ENCODE measurements at regions not wholly inside any gene's neighbourhood (a gene's known extent, or its start where the extent isn't known, plus 50 kb on each side); places are given as distances from the start of the nearest gene placed in this dataset.

DNA sequence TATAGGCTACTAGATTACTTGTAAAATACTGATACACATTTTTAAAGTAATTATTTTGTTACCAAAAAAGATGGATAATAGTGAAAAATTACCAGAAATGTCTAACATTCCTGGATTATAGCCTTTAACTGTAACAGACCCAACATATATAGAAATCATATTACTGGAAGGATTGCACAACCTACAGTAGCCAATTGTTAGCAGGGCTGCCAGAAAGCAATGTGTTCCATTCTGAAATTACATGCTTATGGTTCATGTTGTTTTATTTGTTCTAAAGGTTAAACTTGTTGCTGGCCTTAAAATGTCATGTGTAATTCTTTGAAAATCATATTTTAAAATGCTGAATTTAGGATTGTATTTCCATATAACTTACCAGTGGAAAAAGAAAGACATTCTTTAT is 793.6 kb upstream of the ACVR2A start:
- no peak overlapping the region for H3K27ac ChIP-seq
- H3K9me3 ChIP-seq (ENCODE audit: severe bottlenecking), result no peaks in the 10 kb centered on the region
- TF ChIP-seq, protein P1, sequence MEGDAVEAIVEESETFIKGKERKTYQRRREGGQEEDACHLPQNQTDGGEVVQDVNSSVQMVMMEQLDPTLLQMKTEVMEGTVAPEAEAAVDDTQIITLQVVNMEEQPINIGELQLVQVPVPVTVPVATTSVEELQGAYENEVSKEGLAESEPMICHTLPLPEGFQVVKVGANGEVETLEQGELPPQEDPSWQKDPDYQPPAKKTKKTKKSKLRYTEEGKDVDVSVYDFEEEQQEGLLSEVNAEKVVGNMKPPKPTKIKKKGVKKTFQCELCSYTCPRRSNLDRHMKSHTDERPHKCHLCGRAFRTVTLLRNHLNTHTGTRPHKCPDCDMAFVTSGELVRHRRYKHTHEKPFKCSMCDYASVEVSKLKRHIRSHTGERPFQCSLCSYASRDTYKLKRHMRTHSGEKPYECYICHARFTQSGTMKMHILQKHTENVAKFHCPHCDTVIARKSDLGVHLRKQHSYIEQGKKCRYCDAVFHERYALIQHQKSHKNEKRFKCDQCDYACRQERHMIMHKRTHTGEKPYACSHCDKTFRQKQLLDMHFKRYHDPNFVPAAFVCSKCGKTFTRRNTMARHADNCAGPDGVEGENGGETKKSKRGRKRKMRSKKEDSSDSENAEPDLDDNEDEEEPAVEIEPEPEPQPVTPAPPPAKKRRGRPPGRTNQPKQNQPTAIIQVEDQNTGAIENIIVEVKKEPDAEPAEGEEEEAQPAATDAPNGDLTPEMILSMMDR (IDR thresholded peaks at IDR 0.05; ENCODE audit: low read depth, low read length), result no peak
- no peak for DNase-seq
- no peak overlapping the region for H3K4me3 ChIP-seq (ENCODE audit: low read depth, low read length)
- no peaks in the 10 kb centered on the region for H3K36me3 ChIP-seq
- H3K27me3 ChIP-seq (ENCODE audit: insufficient read depth, low read depth, severe bottlenecking), result no peaks in the 10 kb centered on the region

DNA sequence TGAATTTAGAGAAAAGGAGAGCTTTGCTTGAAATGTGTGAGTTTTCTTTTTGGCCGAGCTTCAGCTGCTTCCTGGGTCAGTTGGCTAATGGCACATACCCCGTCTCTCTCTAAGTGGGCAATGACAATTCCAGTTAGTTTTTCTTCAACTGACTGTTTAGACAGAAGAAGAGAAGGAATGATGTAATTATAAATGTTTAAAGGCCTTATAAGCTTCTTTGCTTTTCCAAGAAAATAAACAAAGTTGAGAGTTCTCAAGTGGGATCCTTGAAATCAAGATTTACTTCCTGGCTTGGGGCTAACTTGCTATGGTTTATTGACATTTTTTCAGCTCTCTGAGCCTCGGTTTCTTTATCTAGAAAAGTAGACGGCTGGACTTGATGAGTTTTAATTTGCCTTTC is 794.9 kb upstream of the ACVR2A start:
- Histone ChIP-seq H3K27ac (no peak overlapping the region), H3K36me3 (no peaks in the 10 kb centered on the region), H3K27me3 (ENCODE audit: insufficient read depth, low read depth, severe bottlenecking) (no peaks in the 10 kb centered on the region), H3K4me3 (ENCODE audit: low read depth, low read length) (no peak overlapping the region), H3K9me3 (ENCODE audit: severe bottlenecking) (no peaks in the 10 kb centered on the region)
- TF ChIP-seq, protein P1 (IDR thresholded peaks at IDR 0.05; ENCODE audit: low read depth, low read length), result no peak
- DNase-seq, result no peak

DNA sequence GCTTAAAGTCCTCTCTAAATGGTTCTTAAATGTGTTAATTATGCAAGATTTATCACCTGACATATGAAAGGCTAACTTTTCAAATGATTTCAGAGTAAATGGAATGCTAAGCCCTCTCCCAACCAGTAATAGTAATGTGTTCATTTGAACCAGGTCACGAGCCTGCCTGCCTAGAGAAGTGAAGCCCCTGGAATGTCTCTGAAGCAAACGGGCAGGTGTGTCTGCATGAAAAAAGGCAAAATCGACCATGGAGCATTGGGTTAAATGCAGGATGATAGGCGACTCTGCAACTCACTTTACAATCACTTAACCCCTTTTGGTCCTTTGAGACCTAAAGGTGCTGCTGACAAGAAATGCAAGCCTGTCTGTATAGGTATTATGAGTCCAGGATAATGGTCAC is 798.4 kb upstream of the ACVR2A start:
- H3K9me3 ChIP-seq (ENCODE audit: severe bottlenecking), result no peaks in the 10 kb centered on the region
- H3K4me3 ChIP-seq (ENCODE audit: low read depth, low read length), result no peak overlapping the region
- DNase-seq, result no peak
- H3K27ac ChIP-seq, result no peak overlapping the region
- TF ChIP-seq, protein P1 (IDR thresholded peaks at IDR 0.05; ENCODE audit: low read depth, low read length), result no peak
- no peaks in the 10 kb centered on the region for H3K27me3 ChIP-seq (ENCODE audit: insufficient read depth, low read depth, severe bottlenecking)
- no peaks in the 10 kb centered on the region for H3K36me3 ChIP-seq

DNA sequence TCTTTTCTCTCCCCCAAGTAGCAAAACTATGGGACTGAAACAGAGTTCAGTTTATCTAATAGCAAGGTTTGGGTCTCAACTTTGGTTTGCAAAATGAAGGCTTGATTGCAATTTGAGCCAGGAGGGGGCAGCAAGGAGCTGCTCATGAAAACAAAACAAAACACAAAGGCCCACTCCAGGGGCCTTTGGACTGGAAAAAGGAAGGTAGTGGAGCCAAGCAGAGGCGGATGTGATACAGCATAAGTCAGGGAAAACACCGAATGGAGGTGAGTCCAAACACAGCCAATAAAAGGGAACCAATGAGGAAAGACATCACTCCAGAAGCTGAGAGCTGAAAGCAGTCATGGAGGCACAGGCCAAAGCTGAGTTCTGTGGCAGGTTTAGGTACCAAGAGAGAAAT is 799.7 kb upstream of the ACVR2A start:
- no peaks in the 10 kb centered on the region for H3K9me3 ChIP-seq (ENCODE audit: severe bottlenecking)
- TF ChIP-seq, protein P1 (IDR thresholded peaks at IDR 0.05; ENCODE audit: low read depth, low read length), result peak; percentile 62
- H3K4me3 ChIP-seq (ENCODE audit: low read depth, low read length), result no peak overlapping the region
- peak; percentile 52 for DNase-seq
- H3K27me3 ChIP-seq (ENCODE audit: insufficient read depth, low read depth, severe bottlenecking), result no peaks in the 10 kb centered on the region
- no peaks in the 10 kb centered on the region for H3K36me3 ChIP-seq
- H3K27ac ChIP-seq, result no peak overlapping the region

DNA sequence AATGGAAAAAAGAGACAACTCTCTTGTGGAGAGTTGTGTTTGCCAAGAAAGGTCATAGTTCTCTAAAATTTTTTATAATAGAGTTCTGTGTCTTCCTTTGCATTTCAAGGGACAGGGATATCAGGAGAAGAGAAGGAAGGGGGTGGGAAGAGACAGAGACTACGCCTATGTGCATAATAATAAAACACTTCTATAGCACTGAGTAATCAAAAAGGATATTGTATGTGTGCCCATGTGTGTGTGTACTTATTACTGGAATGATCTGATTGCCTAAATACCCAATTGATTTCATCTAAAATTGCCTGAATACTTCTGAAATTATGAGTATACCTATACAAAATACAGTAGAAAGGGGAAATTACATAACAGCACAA is 803.7 kb upstream of the ACVR2A start:
- H3K27ac ChIP-seq, result no peak overlapping the region
- no peak overlapping the region for H3K4me3 ChIP-seq (ENCODE audit: low read depth, low read length)
- no peak for DNase-seq
- H3K9me3 ChIP-seq (ENCODE audit: severe bottlenecking), result no peaks in the 10 kb centered on the region
- no peaks in the 10 kb centered on the region for H3K36me3 ChIP-seq
- TF ChIP-seq, protein P1 (IDR thresholded peaks at IDR 0.05; ENCODE audit: low read depth, low read length), result no peak
- no peaks in the 10 kb centered on the region for H3K27me3 ChIP-seq (ENCODE audit: insufficient read depth, low read depth, severe bottlenecking)

DNA sequence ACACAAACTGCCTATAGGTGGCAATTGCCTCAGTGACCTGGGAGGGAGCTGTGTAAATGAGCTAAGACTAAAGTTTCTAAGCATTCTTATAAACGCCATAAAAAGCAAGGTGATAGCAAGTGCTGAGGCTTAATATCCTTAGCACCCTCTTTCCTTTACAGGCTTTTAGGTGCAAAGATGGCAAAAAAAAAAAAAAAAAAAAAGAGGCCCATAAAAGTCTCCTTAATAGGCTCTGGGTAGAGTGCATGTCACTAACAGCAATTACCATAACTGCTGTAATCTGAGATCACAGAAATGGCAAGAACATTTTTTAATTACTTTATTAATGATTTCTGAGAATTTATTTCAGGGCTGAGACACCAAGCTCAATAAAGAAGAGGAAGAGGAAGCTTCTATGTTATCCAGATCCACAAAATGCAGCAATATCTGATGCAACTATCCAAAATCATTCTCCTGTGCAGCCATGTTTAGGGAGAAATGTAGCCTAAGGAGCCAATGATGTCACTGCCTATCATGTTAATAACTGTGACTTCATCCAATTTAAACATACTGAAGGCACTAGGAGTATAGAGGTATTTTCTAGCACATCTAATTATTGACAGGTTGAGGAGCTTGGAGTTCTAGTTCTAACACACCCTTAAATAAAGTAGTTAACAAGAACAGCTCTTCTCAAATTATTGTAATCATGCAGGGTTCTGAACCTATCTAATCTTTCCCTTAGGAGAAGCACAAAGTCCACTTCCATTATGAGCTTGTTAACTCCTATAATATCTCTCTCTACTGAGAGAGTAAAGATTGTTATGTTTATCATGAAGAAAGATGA is 804.3 kb upstream of the ACVR2A start:
- DNase-seq, result no peak
- Histone ChIP-seq H3K9me3 (ENCODE audit: severe bottlenecking) (no peaks in the 10 kb centered on the region), H3K27me3 (ENCODE audit: insufficient read depth, low read depth, severe bottlenecking) (no peaks in the 10 kb centered on the region), H3K36me3 (no peaks in the 10 kb centered on the region), H3K27ac (no peak overlapping the region), H3K4me3 (ENCODE audit: low read depth, low read length) (no peak overlapping the region)
- TF ChIP-seq, protein P1 (IDR thresholded peaks at IDR 0.05; ENCODE audit: low read depth, low read length), result no peak

Data from WERI-Rb-1 (cell line).